H9 (cell line): ENCODE measurements at regions not wholly inside any gene's neighbourhood (a gene's known extent, or its start where the extent isn't known, plus 50 kb on each side); places are given as distances from the start of the nearest gene placed in this dataset.

Experiments
- DNase-seq: peaks from one replicate; pipeline ENCODE4 v3.0.0-alpha.2; 2017
- H2AFZ ChIP-seq: one replicate; pipeline ENCODE4 v1.6.1; 2013; ENCODE audit warnings: mild to moderate bottlenecking, low read length, control low read depth, moderate library complexity
- H2AK5ac ChIP-seq: 2 replicates; pipeline ENCODE4 v1.6.1; 2013; ENCODE audit warnings: low read length, control low read depth, mixed read lengths; ENCODE audit not compliant: insufficient read length
- H2BK120ac ChIP-seq: one replicate; pipeline ENCODE4 v1.6.1; 2013; ENCODE audit warnings: low read depth, mild to moderate bottlenecking, low read length, control low read depth, inconsistent platforms; ENCODE audit not compliant: poor library complexity, severe bottlenecking
- H2BK12ac ChIP-seq: 2 replicates; pipeline ENCODE4 v1.6.1; 2013; ENCODE audit warnings: low read length, control low read depth, mixed read lengths, low read depth; ENCODE audit not compliant: insufficient read length
- H2BK15ac ChIP-seq: 2 replicates; pipeline ENCODE4 v1.6.1; 2013; ENCODE audit warnings: low read depth, low read length, control low read depth
- H2BK20ac ChIP-seq: one replicate; pipeline ENCODE4 v1.6.1; 2013; ENCODE audit warnings: low read depth, mild to moderate bottlenecking, low read length, control low read depth, inconsistent platforms; ENCODE audit not compliant: poor library complexity, severe bottlenecking
- H2BK5ac ChIP-seq: 2 replicates; pipeline ENCODE4 v1.6.1; 2013; ENCODE audit warnings: low read length, control low read depth, mixed read lengths; ENCODE audit not compliant: insufficient read length
- H3K14ac ChIP-seq: 2 replicates; pipeline ENCODE4 v1.6.1; 2013; ENCODE audit warnings: low read length, control low read depth; ENCODE audit not compliant: insufficient read depth
- H3K18ac ChIP-seq: 2 replicates; pipeline ENCODE4 v1.6.1; 2013; ENCODE audit warnings: low read depth, mild to moderate bottlenecking, mixed read lengths, low read length, control low read depth; ENCODE audit not compliant: insufficient read length
- H3K23ac ChIP-seq: 2 replicates; pipeline ENCODE4 v1.6.1; 2013; ENCODE audit warnings: low read length, control low read depth, mixed read lengths, low read depth; ENCODE audit not compliant: insufficient read length
- H3K23me2 ChIP-seq: 2 replicates; pipeline ENCODE4 v1.6.1; 2013; ENCODE audit warnings: low read depth, mild to moderate bottlenecking, mixed read lengths, low read length, control low read depth; ENCODE audit not compliant: insufficient read length, poor library complexity, severe bottlenecking
- H3K27ac ChIP-seq: 2 replicates; pipeline ENCODE4 v1.5.1; 2013; ENCODE audit warnings: low read length, control low read depth, mixed read lengths, low read depth; ENCODE audit not compliant: insufficient read length
- H3K27me3 ChIP-seq: 2 replicates; pipeline ENCODE4 v1.6.1; 2013; ENCODE audit warnings: low read length, control low read depth, inconsistent platforms; ENCODE audit not compliant: insufficient read depth
- H3K4ac ChIP-seq: 2 replicates; pipeline ENCODE4 v1.6.1; 2013; ENCODE audit warnings: low read depth, mild to moderate bottlenecking, control low read depth, inconsistent platforms, low read length, moderate library complexity
- H3K4me1 ChIP-seq: 2 replicates; pipeline ENCODE4 v1.6.1; 2013; ENCODE audit warnings: low read length, control low read depth, inconsistent platforms; ENCODE audit not compliant: insufficient read depth
- H3K4me2 ChIP-seq: 2 replicates; pipeline ENCODE4 v1.6.1; 2013; ENCODE audit warnings: low read length, control low read depth, mixed read lengths; ENCODE audit not compliant: insufficient read length, insufficient read depth
- H3K56ac ChIP-seq: 2 replicates; pipeline ENCODE4 v1.6.1; 2013; ENCODE audit warnings: low read depth, mild to moderate bottlenecking, mixed read lengths, low read length, control low read depth; ENCODE audit not compliant: insufficient read length
- H3K79me1 ChIP-seq: 2 replicates; pipeline ENCODE4 v1.6.1; 2013; ENCODE audit warnings: low read depth, mild to moderate bottlenecking, moderate library complexity, low read length, control low read depth, inconsistent platforms; ENCODE audit not compliant: insufficient read depth, poor library complexity, severe bottlenecking
- H3K79me2 ChIP-seq: 2 replicates; pipeline ENCODE4 v1.6.1; 2013; ENCODE audit warnings: low read length, control low read depth, inconsistent platforms; ENCODE audit not compliant: insufficient read depth
- H3K9ac ChIP-seq: 2 replicates; pipeline ENCODE4 v1.6.1; 2013; ENCODE audit warnings: low read length, control low read depth, mixed read lengths; ENCODE audit not compliant: insufficient read length; ENCODE audit errors: extremely low read depth
- H3K9me3 ChIP-seq: one replicate; pipeline ENCODE4 v1.6.1; 2013; ENCODE audit warnings: low read depth, low read length, inconsistent platforms; ENCODE audit not compliant: control insufficient read depth
- H3T11ph ChIP-seq: one replicate; pipeline ENCODE4 v1.6.1; 2013; ENCODE audit warnings: mild to moderate bottlenecking, low read length, control low read depth, inconsistent platforms
- H4K20me1 ChIP-seq: one replicate; pipeline ENCODE4 v1.6.1; 2013; ENCODE audit not compliant: control insufficient read depth, insufficient read length, insufficient read depth
- H4K5ac ChIP-seq: 2 replicates; pipeline ENCODE4 v1.6.1; 2013; ENCODE audit warnings: low read depth, mild to moderate bottlenecking, mixed read lengths, low read length, control low read depth; ENCODE audit not compliant: insufficient read length
- H4K8ac ChIP-seq: replicated peaks from 2 replicates; pipeline ENCODE4 v1.6.1; 2013; ENCODE audit warnings: low read length, control low read depth, mixed read lengths, low read depth; ENCODE audit not compliant: insufficient read length
- H4K91ac ChIP-seq: 2 replicates; pipeline ENCODE4 v1.6.1; 2013; ENCODE audit warnings: low read depth, mild to moderate bottlenecking, moderate library complexity, mixed read lengths, low read length, control low read depth; ENCODE audit not compliant: insufficient read length
- H3K27ac Mint-ChIP-seq, 3 experiments: 2 replicates in 2 of 3; 3 replicates in 1 of 3; pipeline ENCODE4 v1.8.0; 2020 to 2021; ENCODE audit warnings: mixed read lengths in 3 of 3, mild to moderate bottlenecking in 1 of 3, moderate library complexity in 1 of 3
- H3K27me3 Mint-ChIP-seq: 2 replicates; pipeline ENCODE4 v1.8.0; 2021; ENCODE audit warnings: low read depth, mild to moderate bottlenecking, moderate library complexity, mixed read lengths
- H3K36me3 Mint-ChIP-seq, 3 experiments: 2 replicates in 2 of 3; 3 replicates in 1 of 3; pipeline ENCODE4 v1.8.0; 2020 to 2021; ENCODE audit warnings: low read depth in 3 of 3, mixed read lengths in 3 of 3; ENCODE audit not compliant: insufficient read depth in 1 of 3
- H3K4me1 Mint-ChIP-seq, 2 experiments: 2 replicates each; pipeline ENCODE4 v1.8.0; 2020; ENCODE audit warnings: mixed read lengths in 2 of 2
- H3K4me3 Mint-ChIP-seq, 2 experiments: 2 replicates in 1 of 2; 3 replicates in 1 of 2; pipeline ENCODE4 v1.8.0; 2020 to 2021; ENCODE audit warnings: mild to moderate bottlenecking in 2 of 2, mixed read lengths in 2 of 2, moderate library complexity in 1 of 2
- H3K9me3 Mint-ChIP-seq, 2 experiments: 2 replicates in 1 of 2; 3 replicates in 1 of 2; pipeline ENCODE4 v1.8.0; 2020; ENCODE audit warnings: mild to moderate bottlenecking in 2 of 2, mixed read lengths in 2 of 2, moderate library complexity in 1 of 2
- WGBS: extraction: QIAGEN DNeasy Blood & Tissue Kit; methylation state at CpG from one replicate; pipeline ENCODE4 v1.1.7; 2013; ENCODE audit warnings: missing lambda C conversion rate, low lambda C conversion rate, mixed read lengths; ENCODE audit not compliant: insufficient read length; ENCODE audit errors: extremely low coverage; 5-methylcytosine and 5-hydroxymethylcytosine counted together
- TF ChIP-seq, protein P1 (sequence below): fragments of 200-600 bp; sonication (generic); conservative IDR thresholded peaks from 3 replicates; pipeline ENCODE4 v1.8.0; 2021; ENCODE audit warnings: antibody characterized with exemption, mild to moderate bottlenecking

DNA sequence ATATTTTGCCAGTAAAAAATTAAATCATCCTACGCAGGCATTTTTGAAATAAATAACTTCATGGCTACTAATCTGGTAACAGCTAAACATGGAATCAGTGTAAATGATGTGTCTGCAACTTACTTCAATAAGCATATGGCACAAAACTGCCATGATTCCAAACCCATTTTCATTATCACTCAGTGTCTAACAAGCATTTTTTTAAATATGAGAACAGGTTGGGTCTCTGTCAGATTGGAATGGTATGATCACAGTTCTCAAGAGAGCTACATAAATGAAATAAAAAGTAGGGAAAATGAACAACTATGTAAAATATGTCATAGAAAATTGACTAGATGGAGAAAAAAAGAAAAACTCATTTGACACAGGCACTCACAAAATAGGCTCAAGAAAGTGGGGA is 476.9 kb upstream of the NWD2 start:
- Histone ChIP-seq H3K79me2 (no peaks in the 10 kb centered on the region), H3K4me2 (no peak overlapping the region), H4K8ac (no peak overlapping the region), H3K23me2 (no peaks in the 10 kb centered on the region), H3K4me1 (no peaks in the 10 kb centered on the region), H4K91ac (no peak overlapping the region), H3K27me3 (no peaks in the 10 kb centered on the region), H3K18ac (no peak overlapping the region), H3K14ac (no peak overlapping the region), H3T11ph (no peak overlapping the region), H2BK20ac (no peak overlapping the region), H3K9ac (no peak overlapping the region), H3K56ac (no peak overlapping the region), H3K9me3 (no peaks in the 10 kb centered on the region), H2BK12ac (no peak overlapping the region), H4K5ac (no peak overlapping the region), H3K79me1 (no peaks in the 10 kb centered on the region), H3K4ac (no peak overlapping the region), H3K23ac (no peak overlapping the region), H2AFZ (no peak overlapping the region), H3K27ac (no peak overlapping the region), H2BK15ac (no peak overlapping the region), H2BK120ac (no peak overlapping the region), H2AK5ac (no peak overlapping the region), H2BK5ac (no peak overlapping the region), H4K20me1 (no peaks in the 10 kb centered on the region)
- Mint-ChIP-seq H3K36me3 (no peaks in the 10 kb centered on the region), H3K4me3 (no peak overlapping the region), H3K4me1 (no peaks in the 10 kb centered on the region), H3K9me3 (no peaks in the 10 kb centered on the region), H3K27me3 (no peaks in the 10 kb centered on the region), H3K27ac (no peak overlapping the region)
- DNase-seq, result no peak
- no CpG with 5 or more reads among the region's 1 CpG for WGBS
- TF ChIP-seq, protein P1, sequence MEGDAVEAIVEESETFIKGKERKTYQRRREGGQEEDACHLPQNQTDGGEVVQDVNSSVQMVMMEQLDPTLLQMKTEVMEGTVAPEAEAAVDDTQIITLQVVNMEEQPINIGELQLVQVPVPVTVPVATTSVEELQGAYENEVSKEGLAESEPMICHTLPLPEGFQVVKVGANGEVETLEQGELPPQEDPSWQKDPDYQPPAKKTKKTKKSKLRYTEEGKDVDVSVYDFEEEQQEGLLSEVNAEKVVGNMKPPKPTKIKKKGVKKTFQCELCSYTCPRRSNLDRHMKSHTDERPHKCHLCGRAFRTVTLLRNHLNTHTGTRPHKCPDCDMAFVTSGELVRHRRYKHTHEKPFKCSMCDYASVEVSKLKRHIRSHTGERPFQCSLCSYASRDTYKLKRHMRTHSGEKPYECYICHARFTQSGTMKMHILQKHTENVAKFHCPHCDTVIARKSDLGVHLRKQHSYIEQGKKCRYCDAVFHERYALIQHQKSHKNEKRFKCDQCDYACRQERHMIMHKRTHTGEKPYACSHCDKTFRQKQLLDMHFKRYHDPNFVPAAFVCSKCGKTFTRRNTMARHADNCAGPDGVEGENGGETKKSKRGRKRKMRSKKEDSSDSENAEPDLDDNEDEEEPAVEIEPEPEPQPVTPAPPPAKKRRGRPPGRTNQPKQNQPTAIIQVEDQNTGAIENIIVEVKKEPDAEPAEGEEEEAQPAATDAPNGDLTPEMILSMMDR, result no peak
